ENCODE measurements at regions not wholly inside any gene's neighbourhood (a gene's known extent, or its start where the extent isn't known, plus 50 kb on each side); places are given as distances from the start of the nearest gene placed in this dataset.
"Not testable (repeated sequence)": the region's sequence is repeated elsewhere in the genome, so short reads cannot be mapped to it uniquely, and the experiment has no call there.

DNA sequence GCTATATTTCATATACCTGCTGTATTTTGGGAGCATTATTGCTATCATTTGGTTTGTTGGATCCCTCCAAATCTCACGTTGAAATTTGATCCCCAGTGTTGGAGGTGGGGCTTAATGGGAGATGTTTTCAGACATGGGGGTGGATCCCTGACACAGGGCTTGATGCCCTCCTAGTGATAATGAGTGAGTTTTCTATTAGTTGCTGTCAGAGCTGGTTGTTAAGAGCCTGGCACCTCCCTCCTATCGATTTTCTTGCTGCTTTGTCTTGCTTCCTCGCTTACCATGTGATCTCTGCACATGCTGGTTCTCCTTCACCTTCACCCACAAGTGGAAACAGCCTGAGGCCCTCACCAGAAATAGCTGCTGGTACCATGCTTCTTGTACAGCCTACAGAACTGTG lies 259.9 kb upstream of the STARD13 start:
- peaks cover 24% of the 10 kb centered on the region for H3K4me1 ChIP-seq (ENCODE audit: control insufficient read depth, low read depth, low read length)
- H3K36me3 ChIP-seq (ENCODE audit: control insufficient read depth, low read depth, low read length): no peaks in the 10 kb centered on the region
- no peak overlapping the region for H3K27ac ChIP-seq (ENCODE audit: low read length)
- no peaks in the 10 kb centered on the region for H3K27me3 ChIP-seq (ENCODE audit: control insufficient read depth, insufficient read depth, low read length)
- no peak overlapping the region for H3K9ac ChIP-seq (ENCODE audit: low read length)
- no peak overlapping the region for H3K4me3 ChIP-seq (ENCODE audit: low read length)
- no peaks in the 10 kb centered on the region for H3K9me3 ChIP-seq (ENCODE audit: control insufficient read depth, low read depth, low read length)

- Histone ChIP-seq H3K36me3 (ENCODE audit: control insufficient read depth, low read depth, low read length) (no peaks in the 10 kb centered on the region), H3K4me3 (ENCODE audit: low read length) (no peak overlapping the region), H3K9ac (ENCODE audit: low read length) (no peak overlapping the region), H3K4me1 (ENCODE audit: control insufficient read depth, low read depth, low read length) (peaks cover 17% of the 10 kb centered on the region), H3K27ac (ENCODE audit: low read length) (no peak overlapping the region), H3K27me3 (ENCODE audit: control insufficient read depth, insufficient read depth, low read length) (no peaks in the 10 kb centered on the region), H3K9me3 (ENCODE audit: control insufficient read depth, low read depth, low read length) (no peaks in the 10 kb centered on the region)
Measured at GRCh38 chr13:33547035-33547434, 261.5 kb upstream of the STARD13 start.

DNA sequence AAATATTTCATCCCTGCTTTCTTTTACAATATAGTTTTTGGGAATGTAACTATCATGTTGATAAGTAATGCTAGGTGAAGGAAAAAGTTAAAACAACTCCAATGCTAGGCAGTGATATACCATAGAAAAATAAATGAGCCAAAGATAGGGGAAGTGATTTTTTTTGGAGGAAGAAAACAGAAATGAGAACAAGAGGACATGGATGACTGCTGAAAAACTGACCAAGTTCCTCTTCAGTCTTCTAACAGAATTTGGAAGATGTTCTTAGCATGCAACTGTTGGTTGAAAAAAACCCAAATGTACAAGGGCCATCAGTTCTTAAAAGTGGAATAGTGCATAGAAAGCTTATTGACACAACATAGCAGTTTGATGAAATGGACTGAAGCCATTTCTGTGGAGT lies 262.5 kb upstream of the STARD13 start:
- Histone ChIP-seq H3K9ac (ENCODE audit: low read length) (no peak overlapping the region), H3K27ac (ENCODE audit: low read length) (no peak overlapping the region)

GRCh38 chr13:33550276-33550675 lies 264.7 kb upstream of the STARD13 start:
- H3K9me3 ChIP-seq (ENCODE audit: control insufficient read depth, low read depth, low read length): no peaks in the 10 kb centered on the region
- H3K27me3 ChIP-seq (ENCODE audit: control insufficient read depth, insufficient read depth, low read length): no peaks in the 10 kb centered on the region
- no peaks in the 10 kb centered on the region for H3K36me3 ChIP-seq (ENCODE audit: control insufficient read depth, low read depth, low read length)
- H3K4me1 ChIP-seq (ENCODE audit: control insufficient read depth, low read depth, low read length): peaks cover 5% of the 10 kb centered on the region
- H3K9ac ChIP-seq (ENCODE audit: low read length): no peak overlapping the region
- H3K27ac ChIP-seq (ENCODE audit: low read length): no peak overlapping the region
- H3K4me3 ChIP-seq (ENCODE audit: low read length): no peak overlapping the region

More for the DNA sequence above, 262.5 kb upstream of the STARD13 start:
- Histone ChIP-seq H3K36me3 (ENCODE audit: control insufficient read depth, low read depth, low read length) (no peaks in the 10 kb centered on the region), H3K27me3 (ENCODE audit: control insufficient read depth, insufficient read depth, low read length) (no peaks in the 10 kb centered on the region), H3K9me3 (ENCODE audit: control insufficient read depth, low read depth, low read length) (no peaks in the 10 kb centered on the region), H3K4me1 (ENCODE audit: control insufficient read depth, low read depth, low read length) (peaks cover 17% of the 10 kb centered on the region), H3K4me3 (ENCODE audit: low read length) (no peak overlapping the region)

GRCh38 chr13:33550885-33551284 lies 265.3 kb upstream of the STARD13 start:
- no peak overlapping the region for H3K9ac ChIP-seq (ENCODE audit: low read length)

DNA sequence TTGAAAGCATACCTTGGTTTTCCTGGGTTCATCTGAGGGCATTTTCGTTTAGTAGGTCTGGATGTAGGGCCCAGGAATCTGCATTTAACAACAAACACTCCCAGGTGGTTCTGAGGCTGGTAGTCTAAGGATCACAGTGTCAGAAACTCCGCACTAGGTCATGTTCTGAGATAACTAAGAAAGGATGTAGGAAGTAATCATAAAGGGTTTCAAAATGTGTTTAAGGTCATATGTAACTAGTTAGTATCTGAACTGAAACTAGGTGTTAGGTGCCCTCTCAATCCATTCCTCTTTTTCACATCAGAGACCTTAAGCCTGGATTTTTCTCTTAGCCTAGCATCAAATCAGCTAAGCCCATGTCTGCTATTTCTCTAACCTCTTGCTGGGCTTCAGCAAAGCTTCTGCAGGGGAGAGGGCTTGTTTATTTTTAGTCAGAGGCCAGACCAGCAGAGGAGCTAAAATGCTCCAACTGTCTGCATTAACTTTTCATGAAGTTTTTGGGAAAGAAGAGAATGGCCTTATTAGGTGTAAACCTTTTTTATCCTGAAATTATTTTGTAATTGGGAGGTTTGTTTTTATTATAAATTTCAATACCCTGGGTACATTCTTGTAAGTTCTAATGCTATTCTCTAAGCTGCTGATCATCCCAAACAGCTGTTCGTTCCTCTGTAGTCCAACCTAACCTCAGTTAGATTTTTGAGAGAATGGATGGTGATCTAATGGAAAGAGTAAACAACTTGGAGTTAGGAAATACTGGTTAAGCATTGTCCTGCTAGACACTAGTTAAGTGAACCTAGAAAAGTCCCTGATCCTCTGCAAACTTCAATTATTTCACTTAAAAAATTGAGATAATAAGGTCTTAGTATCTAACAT lies 262.8 kb upstream of the RFC3 start:
- H3K36me3 ChIP-seq (ENCODE audit: control insufficient read depth, low read depth, low read length): no peaks in the 10 kb centered on the region
- no peaks in the 10 kb centered on the region for H3K4me1 ChIP-seq (ENCODE audit: control insufficient read depth, low read depth, low read length)
- no peak overlapping the region for H3K4me3 ChIP-seq (ENCODE audit: low read length)
- no peaks in the 10 kb centered on the region for H3K9me3 ChIP-seq (ENCODE audit: control insufficient read depth, low read depth, low read length)
- no peak overlapping the region for H3K27ac ChIP-seq (ENCODE audit: low read length)
- H3K27me3 ChIP-seq (ENCODE audit: control insufficient read depth, insufficient read depth, low read length): no peaks in the 10 kb centered on the region
- H3K9ac ChIP-seq (ENCODE audit: low read length): no peak overlapping the region

More at GRCh38 chr13:33550885-33551284, 265.3 kb upstream of the STARD13 start:
- Histone ChIP-seq H3K36me3 (ENCODE audit: control insufficient read depth, low read depth, low read length) (no peaks in the 10 kb centered on the region), H3K27ac (ENCODE audit: low read length) (no peak overlapping the region), H3K4me1 (ENCODE audit: control insufficient read depth, low read depth, low read length) (peaks cover 5% of the 10 kb centered on the region), H3K4me3 (ENCODE audit: low read length) (no peak overlapping the region), H3K27me3 (ENCODE audit: control insufficient read depth, insufficient read depth, low read length) (no peaks in the 10 kb centered on the region), H3K9me3 (ENCODE audit: control insufficient read depth, low read depth, low read length) (no peaks in the 10 kb centered on the region)

- no peaks in the 10 kb centered on the region for H3K27me3 ChIP-seq (ENCODE audit: control insufficient read depth, insufficient read depth, low read length)
- H3K4me3 ChIP-seq (ENCODE audit: low read length): no peak overlapping the region
- H3K9me3 ChIP-seq (ENCODE audit: control insufficient read depth, low read depth, low read length): no peaks in the 10 kb centered on the region
- no peak overlapping the region for H3K27ac ChIP-seq (ENCODE audit: low read length)
- H3K4me1 ChIP-seq (ENCODE audit: control insufficient read depth, low read depth, low read length): no peaks in the 10 kb centered on the region
- H3K9ac ChIP-seq (ENCODE audit: low read length): no peak overlapping the region
- H3K36me3 ChIP-seq (ENCODE audit: control insufficient read depth, low read depth, low read length): no peaks in the 10 kb centered on the region
Measured at GRCh38 chr13:33556828-33557227, 261.1 kb upstream of the RFC3 start.

- Histone ChIP-seq H3K27ac (ENCODE audit: low read length) (no peak overlapping the region), H3K9ac (ENCODE audit: low read length) (no peak overlapping the region), H3K9me3 (ENCODE audit: control insufficient read depth, low read depth, low read length) (no peaks in the 10 kb centered on the region), H3K27me3 (ENCODE audit: control insufficient read depth, insufficient read depth, low read length) (no peaks in the 10 kb centered on the region), H3K4me3 (ENCODE audit: low read length) (no peak overlapping the region), H3K4me1 (ENCODE audit: control insufficient read depth, low read depth, low read length) (no peaks in the 10 kb centered on the region), H3K36me3 (ENCODE audit: control insufficient read depth, low read depth, low read length) (no peaks in the 10 kb centered on the region)
Measured at GRCh38 chr13:33560726-33561125, 257.2 kb upstream of the RFC3 start.

DNA sequence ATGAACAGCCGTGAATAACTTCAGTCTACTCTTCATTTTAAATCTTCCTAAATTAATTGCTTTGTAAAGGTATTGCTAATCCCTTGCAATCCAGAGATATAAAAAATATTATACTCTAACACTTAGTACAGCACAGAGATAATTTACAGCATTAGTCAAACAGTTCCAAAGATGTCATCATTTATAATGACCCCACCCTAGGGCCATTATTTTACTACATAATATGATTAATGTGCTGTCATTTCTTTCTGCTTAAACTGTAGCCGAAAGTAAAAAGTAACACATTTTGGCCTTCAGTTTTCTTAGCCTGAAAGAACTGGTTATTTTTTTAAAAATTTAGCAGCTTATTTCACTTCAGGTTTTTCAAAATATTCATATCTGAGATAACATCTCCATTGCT lies 256.3 kb upstream of the RFC3 start:
- H3K9me3 ChIP-seq (ENCODE audit: control insufficient read depth, low read depth, low read length): no peaks in the 10 kb centered on the region
- no peaks in the 10 kb centered on the region for H3K27me3 ChIP-seq (ENCODE audit: control insufficient read depth, insufficient read depth, low read length)
- H3K9ac ChIP-seq (ENCODE audit: low read length): no peak overlapping the region
- no peak overlapping the region for H3K4me3 ChIP-seq (ENCODE audit: low read length)
- no peaks in the 10 kb centered on the region for H3K36me3 ChIP-seq (ENCODE audit: control insufficient read depth, low read depth, low read length)
- no peaks in the 10 kb centered on the region for H3K4me1 ChIP-seq (ENCODE audit: control insufficient read depth, low read depth, low read length)
- H3K27ac ChIP-seq (ENCODE audit: low read length): no peak overlapping the region

DNA sequence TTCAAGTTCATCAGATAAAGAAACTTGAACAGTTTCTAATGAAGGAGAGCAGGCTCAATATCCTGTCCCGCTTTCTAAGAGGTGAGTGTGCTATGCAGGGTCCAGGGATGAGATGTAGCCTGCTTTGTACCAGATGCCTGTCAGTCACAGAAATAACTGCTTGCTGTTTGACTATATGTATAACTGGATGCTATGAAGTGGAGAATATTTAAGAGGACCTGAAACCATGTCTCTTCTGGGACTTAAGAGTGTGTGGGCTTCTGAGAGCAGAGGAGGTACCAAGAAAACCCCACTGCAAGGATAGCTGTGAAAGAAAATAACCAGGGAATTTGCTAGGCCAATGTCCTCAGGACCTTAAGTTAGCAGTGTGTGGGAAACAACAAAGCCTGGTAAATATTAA lies 246.3 kb upstream of the RFC3 start:
- no peaks in the 10 kb centered on the region for H3K9me3 ChIP-seq (ENCODE audit: control insufficient read depth, low read depth, low read length)
- H3K27ac ChIP-seq (ENCODE audit: low read length): no peak overlapping the region
- H3K4me3 ChIP-seq (ENCODE audit: low read length): no peak overlapping the region
- H3K4me1 ChIP-seq (ENCODE audit: control insufficient read depth, low read depth, low read length): no peaks in the 10 kb centered on the region
- no peak overlapping the region for H3K9ac ChIP-seq (ENCODE audit: low read length)
- no peaks in the 10 kb centered on the region for H3K36me3 ChIP-seq (ENCODE audit: control insufficient read depth, low read depth, low read length)
- no peaks in the 10 kb centered on the region for H3K27me3 ChIP-seq (ENCODE audit: control insufficient read depth, insufficient read depth, low read length)

DNA sequence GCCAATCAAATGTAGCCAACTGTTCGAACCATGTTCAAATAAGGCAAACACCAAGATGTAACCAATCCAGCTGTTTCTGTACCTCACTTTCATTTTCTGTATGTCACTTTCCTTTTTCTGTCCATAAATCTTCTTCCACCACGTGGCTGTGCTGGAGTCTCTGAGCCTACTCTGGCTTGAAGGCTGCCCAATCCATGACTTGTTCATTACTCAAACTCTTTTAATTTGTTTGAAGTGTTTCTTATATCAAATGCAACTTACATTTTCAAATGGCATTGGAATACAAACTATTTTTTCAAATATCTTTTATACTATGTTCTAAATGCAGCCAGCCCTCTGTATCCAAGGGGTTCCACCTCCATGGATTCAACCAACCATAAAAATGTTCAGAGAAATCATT lies 245.6 kb upstream of the RFC3 start:
- H3K36me3 ChIP-seq (ENCODE audit: control insufficient read depth, low read depth, low read length): not testable (repeated sequence)

DNA sequence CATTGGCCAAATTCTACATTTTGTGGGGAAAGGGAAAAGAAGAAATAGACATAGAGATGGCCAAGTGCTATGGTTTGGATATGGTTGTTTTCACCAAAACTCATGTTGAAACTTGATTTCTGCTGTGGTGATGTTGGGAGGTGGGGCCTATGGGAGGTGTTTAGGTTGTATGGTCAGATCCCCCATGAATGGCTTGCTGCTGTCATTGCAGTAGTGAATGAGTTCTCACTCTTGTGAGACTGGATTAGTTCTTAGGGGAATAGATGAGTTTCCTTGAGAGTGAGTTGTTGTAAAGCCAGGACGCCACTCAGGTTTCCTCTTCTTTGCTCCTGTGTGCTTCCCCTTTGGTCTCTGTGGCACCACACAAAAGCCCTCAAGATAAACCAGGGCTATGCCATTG lies 242.6 kb upstream of the RFC3 start:
- Histone ChIP-seq H3K9me3 (ENCODE audit: control insufficient read depth, low read depth, low read length) (no peaks in the 10 kb centered on the region), H3K9ac (ENCODE audit: low read length) (no peak overlapping the region), H3K4me1 (ENCODE audit: control insufficient read depth, low read depth, low read length) (no peaks in the 10 kb centered on the region), H3K36me3 (ENCODE audit: control insufficient read depth, low read depth, low read length) (no peaks in the 10 kb centered on the region), H3K4me3 (ENCODE audit: low read length) (no peak overlapping the region), H3K27me3 (ENCODE audit: control insufficient read depth, insufficient read depth, low read length) (no peaks in the 10 kb centered on the region), H3K27ac (ENCODE audit: low read length) (no peak overlapping the region)

More for the DNA sequence above, 245.6 kb upstream of the RFC3 start:
- not testable (repeated sequence) for H3K27ac ChIP-seq (ENCODE audit: low read length); H3K4me3 ChIP-seq (ENCODE audit: low read length); H3K9ac ChIP-seq (ENCODE audit: low read length); H3K4me1 ChIP-seq (ENCODE audit: control insufficient read depth, low read depth, low read length); H3K27me3 ChIP-seq (ENCODE audit: control insufficient read depth, insufficient read depth, low read length); H3K9me3 ChIP-seq (ENCODE audit: control insufficient read depth, low read depth, low read length)

Measured in iPS-18a (cell line).